Erythroblast (primary cell): ENCODE measurements at regions not wholly inside any gene's neighbourhood (a gene's known extent, or its start where the extent isn't known, plus 50 kb on each side); places are given as distances from the start of the nearest gene placed in this dataset.

Source experiments
- GATA1 ChIP-seq: IDR thresholded peaks from 2 replicates; pipeline ENCODE4 v1.6.1; 2011; ENCODE audit warnings: low read depth, mild to moderate bottlenecking, control low read depth, low read length, moderate library complexity
- POLR2A ChIP-seq: IDR thresholded peaks from 2 replicates; pipeline ENCODE4 v1.6.1; 2011; ENCODE audit warnings: mild to moderate bottlenecking, low read length

DNA sequence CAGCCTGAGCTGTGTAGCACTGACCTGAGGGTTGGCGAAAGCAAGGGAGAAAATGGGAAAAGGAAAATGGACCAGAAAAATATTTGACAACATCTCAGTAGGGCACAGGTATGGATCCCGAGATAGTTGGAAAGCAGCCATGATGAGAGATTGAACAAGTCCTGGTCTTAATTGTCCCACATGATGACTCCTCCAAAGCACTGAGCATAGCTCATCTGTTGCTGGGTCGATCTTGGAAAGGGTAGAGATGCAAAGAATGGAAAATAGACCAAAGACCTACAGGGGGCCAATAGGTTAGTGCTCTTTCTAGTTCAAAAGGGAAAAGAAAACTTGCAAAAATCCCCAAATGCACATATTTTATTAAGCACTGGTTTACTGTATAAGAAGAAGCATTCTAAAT, 251.9 kb downstream of the SEC23A start:
- TF ChIP-seq POLR2A (no peak), GATA1 (no peak)
